ENCODE measurements at regions not wholly inside any gene's neighbourhood (a gene's known extent, or its start where the extent isn't known, plus 50 kb on each side); places are given as distances from the start of the nearest gene placed in this dataset.
"Not testable (repeated sequence)": the region's sequence is repeated elsewhere in the genome, so short reads cannot be mapped to it uniquely, and the experiment has no call there.

- no peak for DNase-seq (ENCODE audit: low spot score)
Measured at GRCh38 chr10:45564303-45564959, 108.1 kb downstream of the ZFAND4 start.

GRCh38 chr10:45561952-45562351 is 110.6 kb downstream of the ZFAND4 start:
- DNase-seq (ENCODE audit: low spot score) = no peak

- no peak for DNase-seq (ENCODE audit: low spot score)
Measured at GRCh38 chr10:45560262-45560661, 112.3 kb downstream of the ZFAND4 start.

DNA sequence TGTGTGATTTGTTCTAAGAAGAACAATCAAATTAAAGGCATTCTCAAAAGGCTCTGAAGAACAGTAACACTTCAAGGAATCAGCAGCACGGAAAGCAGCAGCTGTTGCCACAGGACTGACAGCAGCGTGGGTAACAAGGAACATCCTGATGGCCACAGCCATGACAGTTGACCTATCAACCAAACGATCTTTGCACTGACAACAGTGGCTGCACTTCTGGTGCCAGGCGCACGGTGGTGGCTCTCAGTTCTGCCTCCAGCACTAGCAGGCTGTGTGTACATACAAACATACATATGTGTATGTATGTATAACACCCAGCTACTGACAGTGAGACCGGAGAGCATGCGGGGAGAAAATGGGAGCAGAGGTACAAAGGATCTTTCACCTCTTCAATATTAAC is 114.1 kb downstream of the ZFAND4 start:
- no peak for DNase-seq (ENCODE audit: low spot score)

DNA sequence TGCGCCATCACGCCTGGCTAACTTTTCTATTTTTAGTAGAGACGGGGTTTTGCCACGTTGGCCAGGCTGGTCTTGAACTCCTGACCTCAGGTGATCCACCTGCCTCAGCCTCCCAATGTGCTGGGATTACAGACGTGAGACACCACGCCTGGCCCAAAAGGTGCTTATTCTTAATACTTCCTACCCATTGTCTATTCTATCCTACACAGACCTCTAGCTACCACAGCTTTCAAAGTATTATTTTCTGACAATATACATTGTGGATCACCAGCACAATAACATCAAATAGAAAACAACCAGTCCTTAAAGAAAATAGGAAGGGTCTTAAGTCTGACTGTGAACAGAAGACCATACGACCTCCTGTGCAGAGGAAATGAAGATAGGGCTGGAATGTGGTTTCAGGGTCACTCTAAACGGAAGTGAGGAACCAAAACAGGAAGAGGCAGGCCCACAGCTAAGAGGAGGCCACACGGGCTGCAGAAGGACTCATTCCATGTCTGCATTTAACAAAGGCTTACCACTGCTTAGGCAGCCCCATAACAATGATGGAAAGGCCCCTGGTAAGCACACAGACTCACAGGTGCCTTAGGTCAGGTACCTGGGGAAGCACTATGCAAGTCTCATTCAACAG is 115.2 kb downstream of the ZFAND4 start:
- peak; percentile 15 for DNase-seq (ENCODE audit: low spot score)

- DNase-seq (ENCODE audit: low spot score) = no peak
Measured at GRCh38 chr10:45555795-45556194, 116.8 kb downstream of the ZFAND4 start.

DNA sequence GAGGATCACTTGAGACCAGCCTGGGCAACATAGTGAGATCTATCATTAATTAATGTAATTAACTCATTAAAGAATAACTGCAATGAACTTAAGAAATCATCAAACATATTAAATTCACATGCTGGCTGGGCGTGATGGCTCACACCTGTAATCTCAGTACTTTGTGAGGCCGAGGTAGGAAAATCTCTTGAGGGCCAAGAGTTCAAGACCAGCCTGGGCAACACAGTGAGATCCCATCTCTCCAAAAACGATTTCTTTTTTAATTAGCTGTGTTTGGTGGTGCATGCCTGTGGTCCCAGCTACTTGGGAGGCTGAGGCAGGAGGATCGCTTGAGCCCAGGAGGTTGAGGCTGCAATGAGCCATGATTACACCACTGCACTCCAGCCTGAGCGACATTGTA is 117.2 kb downstream of the ZFAND4 start:
- not testable (repeated sequence) for DNase-seq (ENCODE audit: low spot score)

DNA sequence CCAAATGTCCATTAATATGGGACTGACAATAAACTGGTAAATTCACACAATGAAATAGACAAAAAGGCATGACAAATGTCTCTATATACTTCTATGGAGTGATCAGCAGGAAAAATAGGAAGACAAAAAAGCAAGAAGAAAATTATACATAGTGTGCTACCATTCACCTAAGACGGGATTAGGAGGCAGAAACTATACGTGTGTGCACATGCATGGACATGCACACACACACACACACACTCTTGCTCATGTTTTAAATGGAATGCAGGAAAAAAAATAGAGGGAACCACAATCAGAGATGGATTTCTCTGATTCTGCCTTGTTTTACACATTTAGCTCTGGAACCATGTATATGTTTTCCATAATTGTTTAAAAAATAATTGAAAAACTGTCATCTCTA is 119.0 kb downstream of the ZFAND4 start:
- no peak for DNase-seq (ENCODE audit: low spot score)

DNA sequence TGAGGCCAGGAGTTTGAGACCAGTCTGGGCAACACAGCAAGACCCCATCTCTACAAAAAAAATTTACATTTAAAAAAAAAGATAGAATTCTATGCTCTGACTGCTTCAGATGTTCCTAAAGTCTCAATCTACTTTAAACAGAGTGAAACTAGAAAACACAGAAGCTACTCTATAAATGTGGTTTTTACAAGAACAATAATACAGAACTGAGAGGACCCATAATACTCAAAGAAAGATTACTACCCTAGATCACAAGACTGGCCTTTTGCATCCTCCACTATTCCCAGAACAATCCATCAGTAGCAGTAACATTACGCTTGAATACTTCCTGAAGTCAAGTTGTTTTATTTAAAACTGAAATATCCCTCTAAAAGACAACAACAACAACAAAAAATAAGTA is 119.4 kb downstream of the ZFAND4 start:
- no peak for DNase-seq (ENCODE audit: low spot score)

DNA sequence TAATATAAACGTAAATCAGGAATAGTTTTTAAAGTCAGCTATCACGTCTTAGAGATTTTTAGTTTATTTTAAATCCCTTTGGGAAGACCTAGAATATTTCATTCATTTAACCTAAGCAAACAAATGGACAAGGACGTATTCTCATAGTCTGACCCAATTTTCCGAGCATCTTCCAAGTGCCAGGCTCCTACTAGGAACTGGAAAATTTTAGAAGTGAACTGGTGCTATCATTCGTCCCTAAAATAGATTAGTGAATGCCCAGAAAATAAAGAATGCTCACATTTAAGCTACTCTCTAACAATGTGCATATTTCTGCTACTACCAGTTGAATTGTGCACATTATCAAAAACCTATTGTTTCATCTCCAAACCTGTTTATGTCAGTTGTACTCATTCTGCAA is 120.1 kb downstream of the ZFAND4 start:
- DNase-seq (ENCODE audit: low spot score) = no peak

DNA sequence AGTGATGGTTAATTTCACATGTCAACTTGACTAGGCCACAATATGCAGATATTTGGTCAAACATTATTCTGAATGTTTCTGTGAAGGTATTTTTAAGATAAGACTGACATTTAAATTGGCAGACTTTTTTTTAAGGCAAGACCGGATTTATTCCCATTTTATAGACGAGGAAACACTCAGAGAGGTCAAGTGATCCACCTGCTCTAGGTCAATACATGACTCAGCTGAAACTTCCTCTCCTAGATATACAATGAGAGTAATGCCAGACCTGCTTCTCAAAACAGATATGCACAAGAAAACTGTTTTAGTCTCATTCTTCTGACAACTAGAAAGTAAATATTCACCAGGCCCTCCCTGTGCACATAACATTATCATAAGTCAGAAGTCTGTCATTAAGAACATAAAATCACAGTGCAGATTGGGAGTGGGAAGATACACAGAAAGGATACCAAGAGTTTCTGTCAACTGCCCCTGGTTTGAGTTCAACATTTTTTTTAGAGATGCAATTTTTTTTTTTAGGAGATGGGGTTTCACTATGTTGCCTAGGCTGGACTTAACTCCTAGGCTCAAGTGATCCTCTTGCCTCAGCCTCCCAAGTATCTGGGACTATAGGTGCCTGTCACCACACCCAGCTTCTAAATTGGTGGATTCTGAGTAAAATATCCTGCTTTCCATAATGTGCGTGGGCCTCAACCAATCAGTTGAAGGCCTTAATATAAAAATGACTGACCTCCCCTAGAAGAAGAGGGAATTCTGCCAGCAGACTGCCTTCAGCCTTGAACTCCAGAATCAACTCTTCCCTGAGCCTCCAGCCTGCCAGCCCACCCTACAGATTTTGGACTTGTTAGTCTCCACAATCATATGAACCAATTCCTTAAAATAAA is 121.4 kb downstream of the ZFAND4 start:
- DNase-seq (ENCODE audit: low spot score) = no peak

DNA sequence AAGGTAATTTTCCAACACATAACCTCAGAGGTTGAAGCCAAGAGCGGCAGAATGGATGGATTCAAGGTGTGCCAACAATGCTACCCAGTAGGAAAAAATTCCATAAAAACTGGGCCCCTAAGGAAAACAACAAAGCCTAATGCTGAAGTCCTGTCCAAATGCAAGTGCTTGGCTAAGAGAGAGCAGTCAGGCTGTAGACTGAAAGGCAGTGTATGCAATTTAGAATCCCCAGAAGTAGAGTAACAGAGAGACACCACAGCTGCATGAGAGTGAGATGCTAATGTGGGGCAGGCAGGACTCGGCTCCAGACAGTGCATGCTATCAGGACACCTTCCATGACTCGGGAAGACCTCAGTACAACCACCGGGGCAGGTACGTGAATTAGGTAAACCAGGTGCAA is 124.5 kb downstream of the ZFAND4 start:
- DNase-seq (ENCODE audit: low spot score) = no peak

GRCh38 chr10:45547207-45547606 is 125.4 kb downstream of the ZFAND4 start:
- no peak for DNase-seq (ENCODE audit: low spot score)

- DNase-seq (ENCODE audit: low spot score) = no peak
Measured at GRCh38 chr10:45545150-45545549, 127.4 kb downstream of the ZFAND4 start.

DNA sequence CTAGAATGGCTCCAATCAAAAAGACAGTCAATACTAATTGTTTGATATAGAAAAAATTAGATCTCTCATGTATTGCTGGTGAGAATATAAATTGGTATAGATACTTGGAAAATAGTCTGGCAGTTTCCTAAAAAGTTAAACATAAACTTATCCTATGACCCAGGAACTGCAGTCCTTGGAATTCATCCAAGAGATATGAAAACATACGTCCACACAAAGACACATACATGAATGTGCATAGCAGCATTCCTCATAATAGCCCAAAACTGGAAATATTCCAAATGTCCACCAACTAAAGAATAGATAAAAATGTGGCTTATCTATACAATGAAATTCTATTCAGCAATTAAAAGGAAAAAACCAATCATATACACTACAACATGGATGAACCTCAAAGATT is 128.4 kb downstream of the ZFAND4 start:
- DNase-seq (ENCODE audit: low spot score) = no peak

DNA sequence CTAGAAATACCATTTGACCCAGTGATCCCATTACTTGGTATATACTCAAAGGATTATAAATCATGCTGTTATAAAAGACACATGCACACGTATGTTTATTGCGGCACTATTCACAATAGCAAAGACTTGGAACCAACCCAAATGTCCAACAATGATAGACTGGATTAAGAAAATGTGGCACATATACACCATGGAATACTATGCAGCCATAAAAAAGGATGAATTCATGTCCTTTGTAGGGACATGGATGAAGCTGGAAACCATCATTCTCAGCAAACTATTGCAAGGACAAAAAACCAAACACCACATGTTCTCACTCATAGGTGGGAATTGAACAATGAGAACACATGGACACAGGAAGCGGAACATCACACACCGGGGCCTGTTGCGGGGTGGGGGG is 131.5 kb downstream of the ZFAND4 start:
- DNase-seq (ENCODE audit: low spot score) = not testable (repeated sequence)

DNA sequence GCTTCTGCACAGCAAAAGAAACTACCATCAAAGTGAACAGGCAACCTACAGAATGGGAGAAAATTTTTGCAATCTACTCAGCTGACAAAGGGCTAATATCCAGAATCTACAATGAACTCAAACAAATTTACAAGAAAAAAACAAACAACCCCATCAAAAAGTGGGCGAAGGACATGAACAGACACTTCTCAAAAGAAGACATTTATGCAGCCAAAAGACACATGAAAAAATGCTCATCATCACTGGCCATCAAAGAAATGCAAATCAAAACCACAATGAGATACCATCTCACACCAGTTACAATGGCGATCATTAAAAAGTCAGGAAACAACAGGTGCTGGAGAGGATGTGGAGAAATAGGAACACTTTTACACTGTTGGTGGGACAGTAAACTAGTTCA is 132.0 kb downstream of the ZFAND4 start:
- not testable (repeated sequence) for DNase-seq (ENCODE audit: low spot score)

DNA sequence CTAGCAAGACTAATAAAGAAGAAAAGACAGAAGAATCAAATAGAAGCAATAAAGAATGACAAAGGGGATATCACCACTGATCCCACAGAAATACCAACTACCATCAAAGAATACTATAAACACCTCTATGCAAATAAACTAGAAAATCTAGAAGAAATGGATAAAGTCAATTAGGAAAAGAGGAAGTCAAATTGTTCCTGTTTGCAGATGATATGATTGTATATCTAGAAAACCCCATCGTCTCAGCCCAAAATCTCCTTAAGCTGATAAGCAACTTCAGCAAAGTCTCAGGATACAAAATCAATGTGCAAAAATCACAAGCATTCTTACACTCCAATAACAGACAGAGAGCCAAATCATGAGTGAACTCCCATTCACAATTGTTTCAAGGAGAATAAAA is 133.0 kb downstream of the ZFAND4 start:
- not testable (repeated sequence) for DNase-seq (ENCODE audit: low spot score)

DNA sequence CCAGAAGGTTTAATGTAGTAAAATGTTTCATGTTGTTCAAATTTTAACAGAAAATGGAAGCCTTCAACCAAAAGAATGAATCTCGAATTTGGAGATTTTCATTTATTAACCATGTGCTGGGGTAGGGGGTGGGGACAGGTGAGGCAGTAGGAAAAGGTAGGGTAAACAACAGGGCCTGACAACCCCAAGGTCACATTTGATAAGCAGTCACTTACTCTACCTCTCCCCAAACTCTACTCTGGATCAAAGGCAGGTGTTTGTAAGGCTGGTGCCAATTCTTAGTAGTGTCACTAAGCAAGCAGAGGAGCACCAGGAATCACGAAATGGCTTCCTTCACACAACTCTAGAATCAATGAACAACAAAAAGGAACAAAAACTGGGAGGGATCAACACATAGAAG is 138.0 kb downstream of the ZFAND4 start:
- no peak for DNase-seq (ENCODE audit: low spot score)

DNA sequence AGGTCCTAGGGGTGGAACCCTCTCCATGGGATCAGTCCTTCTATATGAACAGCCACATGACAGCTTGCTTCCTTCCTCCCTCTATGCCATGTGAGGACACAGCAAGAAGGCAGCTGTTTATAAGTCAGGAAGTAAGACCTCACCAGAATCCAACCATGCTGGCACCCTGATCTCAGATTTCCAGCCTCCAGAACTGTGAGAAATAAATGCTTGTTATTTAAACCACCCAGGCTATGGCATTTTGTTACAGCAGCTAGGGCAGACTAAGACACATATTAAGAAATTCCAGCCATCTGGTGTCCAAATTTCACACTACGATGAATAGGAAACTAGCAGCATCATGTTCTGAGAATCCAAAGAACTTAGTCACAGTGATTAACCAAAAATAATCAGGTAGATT is 140.1 kb downstream of the ZFAND4 start:
- DNase-seq (ENCODE audit: low spot score) = no peak

GRCh38 chr10:45526309-45526905 is 146.2 kb downstream of the ZFAND4 start:
- DNase-seq (ENCODE audit: low spot score) = no peak

GRCh38 chr10:45520476-45520875 is 146.5 kb downstream of the ALOX5 start:
- no peak for DNase-seq (ENCODE audit: low spot score)

DNA sequence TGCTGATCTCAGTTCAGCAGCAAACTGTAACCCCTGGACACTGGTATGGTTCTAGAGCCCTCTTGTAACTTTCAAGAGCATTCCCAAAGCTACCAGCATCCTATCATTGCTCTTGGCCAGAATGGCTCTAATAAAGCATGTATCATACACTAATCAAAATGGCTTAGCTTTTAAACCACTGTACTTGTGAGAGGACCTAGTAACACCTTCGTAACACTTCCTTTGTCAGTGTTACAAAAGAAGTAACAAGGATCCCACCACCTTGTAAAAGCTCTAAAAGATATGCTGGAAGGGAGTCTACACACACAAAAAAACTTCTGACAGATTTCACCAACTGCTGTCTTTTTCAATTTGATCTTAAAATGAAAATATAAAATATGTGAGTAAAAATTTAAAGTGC is 144.7 kb downstream of the ALOX5 start:
- DNase-seq (ENCODE audit: low spot score) = no peak
